ENCODE measurements at regions not wholly inside any gene's neighbourhood (a gene's known extent, or its start where the extent isn't known, plus 50 kb on each side); places are given as distances from the start of the nearest gene placed in this dataset.

- Mint-ChIP-seq H3K27me3 (ENCODE audit: insufficient read depth, low read depth, poor library complexity) (peaks cover 4% of the 10 kb centered on the region), H3K4me3 (no peak overlapping the region), H3K27ac (no peak overlapping the region), H3K36me3 (ENCODE audit: low read depth) (no peaks in the 10 kb centered on the region), H3K9me3 (no peaks in the 10 kb centered on the region), H3K4me1 (no peaks in the 10 kb centered on the region)
- H3K27me3 ChIP-seq (ENCODE audit: insufficient read depth), result no peaks in the 10 kb centered on the region
- DNase-seq (ENCODE audit: low spot score), result no peak
- H3K9me2 ChIP-seq (ENCODE audit: insufficient read depth), result peaks cover 3% of the 10 kb centered on the region; the same call in 1 of the 2 replicates
- no peak for ATAC-seq
- H3K36me3 ChIP-seq (ENCODE audit: insufficient read depth), result no peaks in the 10 kb centered on the region
- H3K4me2 ChIP-seq, result no peak overlapping the region
- H4K20me1 ChIP-seq (replicated peaks; ENCODE audit: insufficient read depth), result no peaks in the 10 kb centered on the region
- H2AFZ ChIP-seq, result no peak overlapping the region
- no peaks in the 10 kb centered on the region for H3K4me1 ChIP-seq (ENCODE audit: insufficient read depth)
- no peak overlapping the region for H3K27ac ChIP-seq (ENCODE audit: low read depth)
- H3K4me3 ChIP-seq, result no peak overlapping the region
- TF ChIP-seq CREB1 (CRISPR knock-in tag; IDR thresholded peaks at IDR 0.05; ENCODE audit: low read depth) (no peak), ETS1 (IDR thresholded peaks at IDR 0.05) (no peak), EZH2 (IDR thresholded peaks at IDR 0.05; ENCODE audit: low read depth, unreplicated experiment) (no peak), REST (IDR thresholded peaks at IDR 0.05; ENCODE audit: unreplicated experiment) (no peak), CTCF (conservative IDR thresholded peaks at IDR 0.05; ENCODE audit: low read depth in 2 of 2) (no peak)
- H3F3A ChIP-seq (replicated peaks; ENCODE audit: low read depth), result no peaks in the 10 kb centered on the region
- no peaks in the 10 kb centered on the region for H3K79me2 ChIP-seq (replicated peaks; ENCODE audit: insufficient read depth)
Observed at GRCh38 chr6:156344491-156344890, 432.7 kb upstream of the ARID1B start.

GRCh38 chr6:156337801-156338200 is 439.4 kb upstream of the ARID1B start:
- Histone ChIP-seq H3K9me2 (ENCODE audit: insufficient read depth) (peaks cover 10% of the 10 kb centered on the region; the same call in 1 of the 2 replicates), H3K36me3 (ENCODE audit: insufficient read depth) (peaks cover 2% of the 10 kb centered on the region; the same call in 1 of the 2 replicates), H3K27me3 (ENCODE audit: insufficient read depth) (no peaks in the 10 kb centered on the region), H3K4me1 (ENCODE audit: insufficient read depth) (no peaks in the 10 kb centered on the region), H3K4me2 (no peak overlapping the region), H3K27ac (ENCODE audit: low read depth) (no peak overlapping the region), H3K79me2 (replicated peaks; ENCODE audit: insufficient read depth) (no peaks in the 10 kb centered on the region), H3F3A (replicated peaks; ENCODE audit: low read depth) (no peaks in the 10 kb centered on the region), H4K20me1 (replicated peaks; ENCODE audit: insufficient read depth) (no peaks in the 10 kb centered on the region), H2AFZ (no peak overlapping the region), H3K4me3 (no peak overlapping the region)
- peaks cover 8% of the 10 kb centered on the region for H3K9me3 Mint-ChIP-seq
- H3K4me3 Mint-ChIP-seq, result no peak overlapping the region
- H3K27me3 Mint-ChIP-seq (ENCODE audit: insufficient read depth, low read depth, poor library complexity), result peaks cover 4% of the 10 kb centered on the region
- no peak for ATAC-seq
- no peaks in the 10 kb centered on the region for H3K4me1 Mint-ChIP-seq
- TF ChIP-seq EZH2phosphoT487 (IDR thresholded peaks at IDR 0.05; ENCODE audit: unreplicated experiment), result no peak
- TF ChIP-seq STAT1 (IDR thresholded peaks at IDR 0.05; ENCODE audit: unreplicated experiment), result no peak
- TF ChIP-seq JUNB (IDR thresholded peaks at IDR 0.05; ENCODE audit: unreplicated experiment), result no peak
- H3K27ac Mint-ChIP-seq, result no peak overlapping the region
- DNase-seq (ENCODE audit: low spot score), result no peak
- H3K36me3 Mint-ChIP-seq (ENCODE audit: low read depth), result peaks cover 7% of the 10 kb centered on the region

Data from GM23338 (cell line).